HG03378 (cell line): ENCODE measurements at regions not wholly inside any gene's neighbourhood (a gene's known extent, or its start where the extent isn't known, plus 50 kb on each side); places are given as distances from the start of the nearest gene placed in this dataset.

Experiments used
- ATAC-seq: cut with Tn5 transposase; IDR thresholded peaks from one replicate; pipeline ENCODE4 v1.9.1; 2021; ENCODE audit warnings: mild to moderate bottlenecking, moderate library complexity; ENCODE audit not compliant: unreplicated experiment

DNA sequence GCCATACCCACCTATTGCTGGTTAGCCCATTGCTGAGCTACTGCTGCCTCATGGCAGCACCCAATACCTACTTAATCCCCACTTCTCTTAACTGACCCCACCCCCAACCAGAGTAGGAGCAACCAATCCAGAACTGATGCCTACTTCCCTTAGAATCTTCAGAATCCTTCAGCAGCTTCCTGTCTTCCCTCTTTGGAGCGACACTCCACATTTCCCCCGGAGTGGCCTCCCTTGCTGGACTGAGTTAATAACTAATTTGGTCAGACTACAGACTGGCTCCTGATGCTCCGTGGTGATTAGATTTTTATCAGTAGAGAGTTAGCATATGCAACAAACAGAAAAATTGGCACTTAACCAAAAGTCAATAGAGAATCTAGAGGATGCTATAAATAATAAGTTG, 51.2 kb upstream of the UBR2 start:
- no peak for ATAC-seq

GRCh38 chr6:42511803-42512422, 51.9 kb upstream of the UBR2 start:
- ATAC-seq: no peak

- ATAC-seq: no peak
Observed at GRCh38 chr6:42510795-42511194, 53.0 kb upstream of the UBR2 start.

DNA sequence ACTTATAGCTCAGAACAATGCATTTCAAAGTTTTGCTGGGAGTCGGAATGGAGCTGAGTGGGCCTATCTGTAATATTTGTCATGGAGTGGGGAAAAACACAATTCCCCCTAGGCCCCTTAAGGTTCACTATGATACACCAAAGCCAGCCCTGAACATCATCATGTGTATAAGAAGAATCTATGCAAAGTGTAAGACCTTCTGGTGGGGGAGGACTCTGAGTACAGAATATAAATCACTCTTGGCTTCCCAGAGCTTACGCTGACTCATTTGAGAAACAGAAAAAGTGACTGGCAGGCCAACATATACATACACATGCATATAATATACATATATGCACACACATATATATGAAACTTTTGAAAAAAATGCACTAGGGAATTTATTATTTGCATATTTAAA, 54.1 kb upstream of the UBR2 start:
- peak; percentile 39 for ATAC-seq

DNA sequence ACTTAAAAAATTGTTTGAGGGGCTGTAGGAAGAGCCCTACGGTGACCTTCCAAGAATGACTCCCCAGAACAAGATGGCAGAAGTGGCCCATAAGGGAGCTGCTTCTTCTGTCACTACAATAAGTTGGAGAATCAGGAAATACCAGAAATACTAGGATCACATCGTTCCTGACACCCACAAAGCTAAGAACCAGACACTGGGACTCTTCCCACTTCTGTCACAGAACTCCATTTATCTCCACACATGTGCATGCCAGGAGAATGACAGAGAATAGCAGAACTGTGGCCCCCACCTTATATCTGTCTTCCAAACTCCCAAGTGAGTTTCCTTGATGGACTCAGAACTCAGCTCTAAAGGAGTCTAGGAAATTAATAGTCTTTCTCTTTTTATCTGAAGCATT, 54.6 kb upstream of the UBR2 start:
- no peak for ATAC-seq

GRCh38 chr6:42507901-42508300, 55.9 kb upstream of the UBR2 start:
- no peak for ATAC-seq

GRCh38 chr6:42507195-42507594, 55.5 kb upstream of the TRERF1 start:
- ATAC-seq: no peak

DNA sequence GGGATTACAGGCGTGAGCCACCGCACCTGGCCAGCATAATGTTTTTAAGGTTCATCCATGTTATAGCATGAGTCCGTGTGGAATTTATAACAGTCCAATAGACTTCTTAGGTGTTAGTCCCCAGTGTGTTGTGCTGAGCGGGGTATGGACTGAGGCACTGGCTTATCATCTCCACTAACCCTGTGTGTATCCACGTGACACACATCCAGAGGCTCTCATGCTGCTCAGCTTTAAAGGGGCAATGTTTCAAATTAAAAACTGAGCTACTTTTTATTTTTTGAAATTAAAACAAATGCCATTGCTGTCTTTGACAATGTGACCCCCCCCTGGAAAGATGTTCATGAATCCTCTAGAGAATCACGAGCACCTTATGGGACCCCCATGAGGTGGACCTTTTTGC, 54.3 kb upstream of the TRERF1 start:
- ATAC-seq: no peak

- ATAC-seq: no peak
Observed at GRCh38 chr6:42505385-42505718, 53.6 kb upstream of the TRERF1 start.

GRCh38 chr6:42503894-42504293, 52.2 kb upstream of the TRERF1 start:
- ATAC-seq: no peak

DNA sequence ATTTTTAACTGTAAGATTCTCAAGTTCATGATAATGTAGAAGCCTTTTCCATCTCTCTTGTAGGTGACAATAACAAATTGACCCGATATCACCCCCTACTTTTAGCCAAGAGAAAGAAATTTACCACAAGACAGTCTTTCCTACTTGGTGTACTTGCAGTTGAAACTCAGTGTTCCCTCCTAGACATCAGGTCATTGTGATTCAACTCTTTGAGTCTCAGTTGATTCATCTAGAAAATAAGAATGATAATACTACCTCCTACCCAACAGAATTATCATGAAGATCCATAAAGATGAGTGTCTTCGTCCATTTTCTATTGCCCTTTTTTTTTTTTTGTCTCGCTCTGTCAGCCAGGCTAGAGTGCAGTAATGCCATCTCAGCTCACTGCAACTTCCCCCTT, 51.3 kb upstream of the TRERF1 start:
- ATAC-seq: no peak

DNA sequence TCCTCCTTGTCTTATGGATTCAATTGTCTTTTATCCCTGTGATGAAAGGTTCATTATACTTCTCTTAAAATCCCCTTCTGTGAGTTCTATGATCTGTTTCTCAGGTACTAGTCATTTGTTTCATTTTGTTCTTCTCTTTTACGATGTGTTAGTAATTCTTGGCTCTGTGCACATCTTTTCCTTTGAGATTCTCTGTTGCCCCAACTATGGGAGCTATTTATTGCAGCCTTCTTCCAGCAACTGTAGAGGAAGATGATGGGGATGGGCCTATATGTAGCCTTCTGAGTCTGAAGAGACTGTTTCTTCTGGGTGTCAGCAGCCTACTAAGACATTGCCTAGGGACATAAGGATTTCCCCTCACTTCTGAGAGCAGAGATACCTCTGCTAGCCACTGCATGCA, 50.4 kb upstream of the TRERF1 start:
- no peak for ATAC-seq
